GM12865 (cell line): ENCODE measurements at regions not wholly inside any gene's neighbourhood (a gene's known extent, or its start where the extent isn't known, plus 50 kb on each side); places are given as distances from the start of the nearest gene placed in this dataset.

ENCODE experiments used
- DNase-seq: peaks from one replicate; pipeline ENCODE4 v3.0.0; 2010; ENCODE audit warnings: low read depth
- H3K4me3 ChIP-seq: 2 replicates; pipeline ENCODE4 v1.5.1; 2011; ENCODE audit warnings: mild to moderate bottlenecking, low read depth, low read length, control low read depth
- TF ChIP-seq, protein P1 (sequence below): IDR thresholded peaks from 2 replicates; pipeline ENCODE4 v1.5.1; 2011; ENCODE audit warnings: low read length, control low read depth, low read depth, inconsistent platforms; ENCODE audit not compliant: insufficient read depth; ENCODE audit errors: missing control alignments

DNA sequence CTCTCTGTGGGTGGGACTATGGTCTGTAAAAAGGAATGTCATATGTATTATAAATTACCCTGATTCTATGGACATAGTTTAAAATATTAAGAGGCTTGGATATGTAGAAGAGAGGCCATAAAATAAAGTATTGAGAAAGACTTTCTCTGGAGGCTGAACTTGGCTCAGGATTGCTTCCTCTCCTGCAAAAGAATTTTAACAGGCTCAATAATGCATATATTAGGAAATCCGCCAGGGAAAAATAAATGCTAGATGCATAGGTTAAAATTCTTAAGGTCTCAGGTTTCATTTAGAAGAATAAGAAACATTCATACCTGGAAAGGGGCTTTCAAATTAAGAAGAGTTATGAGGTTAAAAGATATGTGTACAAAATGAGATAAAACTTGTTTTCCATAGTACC, 424.3 kb downstream of the ARAP2 start:
- no peak for DNase-seq
- H3K4me3 ChIP-seq, result no peak overlapping the region
- TF ChIP-seq, protein P1, sequence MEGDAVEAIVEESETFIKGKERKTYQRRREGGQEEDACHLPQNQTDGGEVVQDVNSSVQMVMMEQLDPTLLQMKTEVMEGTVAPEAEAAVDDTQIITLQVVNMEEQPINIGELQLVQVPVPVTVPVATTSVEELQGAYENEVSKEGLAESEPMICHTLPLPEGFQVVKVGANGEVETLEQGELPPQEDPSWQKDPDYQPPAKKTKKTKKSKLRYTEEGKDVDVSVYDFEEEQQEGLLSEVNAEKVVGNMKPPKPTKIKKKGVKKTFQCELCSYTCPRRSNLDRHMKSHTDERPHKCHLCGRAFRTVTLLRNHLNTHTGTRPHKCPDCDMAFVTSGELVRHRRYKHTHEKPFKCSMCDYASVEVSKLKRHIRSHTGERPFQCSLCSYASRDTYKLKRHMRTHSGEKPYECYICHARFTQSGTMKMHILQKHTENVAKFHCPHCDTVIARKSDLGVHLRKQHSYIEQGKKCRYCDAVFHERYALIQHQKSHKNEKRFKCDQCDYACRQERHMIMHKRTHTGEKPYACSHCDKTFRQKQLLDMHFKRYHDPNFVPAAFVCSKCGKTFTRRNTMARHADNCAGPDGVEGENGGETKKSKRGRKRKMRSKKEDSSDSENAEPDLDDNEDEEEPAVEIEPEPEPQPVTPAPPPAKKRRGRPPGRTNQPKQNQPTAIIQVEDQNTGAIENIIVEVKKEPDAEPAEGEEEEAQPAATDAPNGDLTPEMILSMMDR, result no peak

DNA sequence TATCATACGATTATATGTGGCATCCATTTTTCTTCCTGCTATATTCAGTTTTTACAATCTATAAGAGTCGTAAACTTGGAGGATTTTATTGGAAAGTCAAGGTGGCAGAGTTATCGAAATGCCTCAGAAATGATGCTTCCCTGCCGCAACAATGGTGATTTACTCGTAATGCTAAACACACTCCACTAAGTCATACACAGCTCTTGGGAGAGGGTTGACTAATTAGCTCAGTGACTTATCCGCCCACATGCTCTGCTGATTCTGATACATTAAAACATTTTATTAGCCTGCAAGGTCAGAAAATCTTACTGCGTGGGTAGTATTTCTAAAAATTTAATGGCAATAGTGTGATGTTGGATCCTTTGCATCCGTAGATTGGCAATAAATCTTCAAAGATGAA, 420.1 kb downstream of the ARAP2 start:
- TF ChIP-seq, protein P1, result no peak
- no peak overlapping the region for H3K4me3 ChIP-seq
- DNase-seq, result no peak

DNA sequence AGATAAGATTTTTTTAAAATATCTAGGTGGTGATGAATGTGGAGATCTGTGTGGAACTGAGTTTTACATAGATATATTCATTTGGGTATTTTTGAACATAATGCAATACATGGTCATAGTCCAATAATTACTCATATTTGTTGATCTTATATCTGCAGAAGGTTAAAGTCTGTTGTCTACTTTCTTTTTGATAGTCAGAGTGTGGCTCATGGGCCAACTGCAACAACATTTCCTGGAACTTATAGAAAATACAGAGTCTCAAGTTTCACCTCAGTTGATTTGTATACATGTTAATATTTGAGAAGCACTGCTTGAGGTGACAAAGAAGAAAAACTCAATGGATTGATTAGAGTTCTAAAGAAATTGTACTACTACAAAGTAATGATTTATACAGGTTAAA, 408.4 kb downstream of the ARAP2 start:
- no peak for DNase-seq
- TF ChIP-seq, protein P1, result no peak
- H3K4me3 ChIP-seq, result no peak overlapping the region

DNA sequence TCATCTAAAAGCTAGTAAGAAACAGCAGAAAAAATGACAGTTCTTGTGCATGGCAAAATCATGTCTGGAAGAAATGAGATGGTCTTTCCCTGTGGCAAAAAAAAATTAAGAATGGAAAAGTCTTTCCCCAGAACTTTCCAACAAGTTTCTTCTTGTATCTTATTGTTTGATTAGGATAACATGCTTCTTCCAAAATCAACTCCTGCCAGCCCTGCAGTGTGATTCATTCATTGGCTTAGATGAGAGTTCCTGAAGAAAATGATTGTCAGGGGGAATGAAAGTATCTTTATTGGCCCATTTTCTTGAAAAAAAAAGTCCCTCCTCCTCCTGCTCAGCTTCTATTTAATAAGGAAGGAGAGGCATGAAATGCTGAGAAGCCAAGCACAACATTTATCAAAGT, 407.7 kb downstream of the ARAP2 start:
- H3K4me3 ChIP-seq, result no peak overlapping the region
- TF ChIP-seq, protein P1, result no peak
- DNase-seq, result no peak

DNA sequence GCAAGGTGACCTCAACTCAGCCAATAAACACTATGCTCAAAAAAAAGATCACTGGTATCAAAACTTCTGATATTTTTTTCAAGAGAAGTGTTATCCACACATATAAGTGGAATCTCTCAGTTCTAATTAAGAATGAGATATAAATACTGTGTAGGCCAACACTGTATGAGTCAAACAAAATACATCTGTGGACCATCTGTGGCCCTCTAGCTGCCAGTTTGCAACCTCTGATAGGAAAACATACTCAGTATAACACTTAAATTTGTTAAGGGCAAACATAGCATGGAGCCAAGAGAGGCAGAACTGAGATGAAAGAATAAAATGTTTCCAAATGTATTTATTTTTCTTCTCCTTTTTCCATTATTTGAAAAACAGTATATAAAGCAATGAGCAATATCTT, 377.3 kb downstream of the ARAP2 start:
- TF ChIP-seq, protein P1, result no peak
- H3K4me3 ChIP-seq, result no peak overlapping the region
- no peak for DNase-seq

DNA sequence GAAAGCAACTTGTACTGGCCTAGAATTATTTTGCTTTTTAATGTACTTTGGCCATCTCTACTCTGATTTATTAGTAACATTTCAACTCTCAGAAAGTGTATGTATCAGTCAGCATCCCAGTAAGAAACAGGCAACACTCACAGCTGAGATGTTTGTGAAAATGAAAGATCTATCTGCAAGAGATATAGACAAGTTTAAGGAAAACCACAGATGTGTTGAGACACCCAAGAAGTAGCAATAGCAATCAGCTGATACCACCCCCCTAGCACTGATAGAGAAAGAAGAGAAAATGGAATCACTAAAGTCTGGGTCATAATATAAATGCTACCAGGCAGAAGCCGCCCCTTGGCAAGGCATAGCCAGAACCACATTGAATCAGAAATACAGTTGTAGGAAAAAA, 372.0 kb downstream of the ARAP2 start:
- no peak overlapping the region for H3K4me3 ChIP-seq
- DNase-seq, result no peak
- TF ChIP-seq, protein P1, result no peak

DNA sequence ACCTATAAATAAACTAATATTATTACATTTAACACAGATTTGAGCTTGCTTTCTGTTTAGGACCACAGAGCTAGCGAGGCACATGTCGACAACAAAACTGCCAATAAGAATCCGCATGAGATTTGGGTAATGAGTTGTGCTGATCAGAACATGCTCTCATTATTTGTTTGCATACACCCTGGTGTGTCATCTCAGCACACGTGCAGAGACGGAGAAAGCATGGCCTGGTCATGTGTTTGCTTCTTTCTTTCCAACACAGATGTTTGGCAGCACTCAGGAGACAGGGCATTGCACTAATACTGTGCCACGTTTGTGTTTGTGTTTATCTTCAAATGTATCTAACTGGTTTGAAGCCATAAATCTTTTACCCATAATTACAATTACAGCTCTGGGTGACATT, 364.8 kb downstream of the ARAP2 start:
- TF ChIP-seq, protein P1, result no peak
- DNase-seq, result no peak
- no peak overlapping the region for H3K4me3 ChIP-seq
